ENCODE measurements at regions not wholly inside any gene's neighbourhood (a gene's known extent, or its start where the extent isn't known, plus 50 kb on each side); places are given as distances from the start of the nearest gene placed in this dataset.

DNA sequence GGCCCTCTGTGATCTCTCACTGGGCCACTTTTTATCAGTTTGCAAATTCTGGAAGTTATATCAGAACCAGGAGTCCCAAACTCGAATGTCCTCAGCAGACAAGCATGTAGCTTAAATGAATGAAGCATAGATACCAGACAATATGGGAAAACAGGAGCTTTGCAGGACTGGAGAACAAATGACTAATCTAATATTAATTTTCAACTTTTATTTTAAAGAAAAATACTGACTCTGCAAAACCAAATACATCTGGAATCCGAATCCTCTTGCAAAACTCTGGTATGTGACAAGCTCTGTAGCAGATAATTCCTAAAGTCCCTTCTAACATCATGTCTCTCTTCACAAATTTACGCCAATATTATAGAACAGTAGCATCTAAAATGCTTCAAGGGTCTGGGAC, 427.4 kb downstream of the TTLL7 start:
- DNase-seq (ENCODE audit: low read depth, low spot score) = no peak
- H3K79me2 ChIP-seq (ENCODE audit: control insufficient read depth, insufficient read depth, low read length) = no peaks in the 10 kb centered on the region
- in situ Hi-C loops (cut with MboI) = no loop called here

GRCh38 chr1:83561346-83561745, 437.6 kb downstream of the TTLL7 start:
- ChIA-PET CTCF (interaction anchor here (1.4 kb wide), 1 partner anchor 9 kb away, joined by 3 read pairs; no protein-coding TSS in a partner anchor), SMC1A (ENCODE audit: uncharacterized antibody, unreplicated experiment) (interaction anchor here (1.3 to 1.4 kb wide), 2 partner anchors 10 to 13 kb away, joined by 3 to 5 read pairs; no protein-coding TSS in a partner anchor), POLR2A (no interaction called here), RAD21 (ENCODE audit: unreplicated experiment) (no interaction called here)
- H3K36me3 ChIP-seq (ENCODE audit: control insufficient read depth in 2 of 2, insufficient read depth in 2 of 2, low read length in 1 of 2) = no peaks in the 10 kb centered on the region
- intact Hi-C loops (cut with micrococcal nuclease; ENCODE audit: unreplicated experiment) (no loop called here), in situ Hi-C loops (cut with MboI) (no loop called here)
- H4K20me1 ChIP-seq (ENCODE audit: control insufficient read depth, insufficient read depth) = no peaks in the 10 kb centered on the region
- H3K4me1 ChIP-seq (ENCODE audit: control insufficient read depth, insufficient read depth, low read length) = no peaks in the 10 kb centered on the region
- no peak overlapping the region for H3K9ac ChIP-seq (ENCODE audit: control insufficient read depth, insufficient read depth, low read length)
- H3K9me3 ChIP-seq (replicated peaks; ENCODE audit: control insufficient read depth, insufficient read depth, low read length) = no peaks in the 10 kb centered on the region
- BruUV-seq (replicated peaks) = no TSS peak
- no peak for ATAC-seq
- no peak overlapping the region for H2AFZ ChIP-seq (ENCODE audit: control insufficient read depth, low read depth, low read length)
- FAIRE-seq = no peak
- no peak overlapping the region for H3K4me2 ChIP-seq (ENCODE audit: control insufficient read depth, insufficient read depth)
- no peak for DNase-seq (ENCODE audit: low read depth, low spot score)
- H3K27me3 ChIP-seq (replicated peaks in 1 of 2; ENCODE audit: control insufficient read depth in 2 of 2, insufficient read depth in 2 of 2, low read length in 1 of 2) = no peaks in the 10 kb centered on the region
- no peak overlapping the region for H3K4me3 ChIP-seq
- no peak overlapping the region for H3K27ac ChIP-seq (ENCODE audit: control insufficient read depth, insufficient read depth)
- WGBS (ENCODE audit: insufficient coverage, insufficient replicate concordance, low lambda C conversion rate, missing lambda C conversion rate) = 98% methylated on average over 2 of the region's 2 CpGs
- no peaks in the 10 kb centered on the region for H3K79me2 ChIP-seq (ENCODE audit: control insufficient read depth, insufficient read depth, low read length)
- TF ChIP-seq ZNF207 (IDR thresholded peaks at IDR 0.05; ENCODE audit: borderline replicate concordance) (no peak), CBX3 (IDR thresholded peaks at IDR 0.05; ENCODE audit: borderline replicate concordance, low read depth) (no peak), CUX1 (IDR thresholded peaks at IDR 0.05; ENCODE audit: insufficient replicate concordance, low read depth, low read length) (no peak), CHD2 (IDR thresholded peaks at IDR 0.05; ENCODE audit: borderline replicate concordance, low read depth, low read length) (no peak), HDAC2 (IDR thresholded peaks at IDR 0.05) (no peak)

More for the DNA sequence above, 427.4 kb downstream of the TTLL7 start:
- FAIRE-seq (no peak), ATAC-seq (no peak)
- Histone ChIP-seq H3K36me3 (ENCODE audit: control insufficient read depth in 2 of 2, insufficient read depth in 2 of 2, low read length in 1 of 2) (no peaks in the 10 kb centered on the region), H3K4me3 (no peak overlapping the region), H3K9ac (ENCODE audit: control insufficient read depth, insufficient read depth, low read length) (no peak overlapping the region), H2AFZ (ENCODE audit: control insufficient read depth, low read depth, low read length) (no peak overlapping the region), H3K4me1 (ENCODE audit: control insufficient read depth, insufficient read depth, low read length) (no peaks in the 10 kb centered on the region), H3K27ac (ENCODE audit: control insufficient read depth, insufficient read depth) (no peak overlapping the region), H3K4me2 (ENCODE audit: control insufficient read depth, insufficient read depth) (no peak overlapping the region), H3K9me3 (replicated peaks; ENCODE audit: control insufficient read depth, insufficient read depth, low read length) (no peaks in the 10 kb centered on the region), H3K27me3 (replicated peaks in 1 of 2; ENCODE audit: control insufficient read depth in 2 of 2, insufficient read depth in 2 of 2, low read length in 1 of 2) (no peaks in the 10 kb centered on the region), H4K20me1 (ENCODE audit: control insufficient read depth, insufficient read depth) (no peaks in the 10 kb centered on the region)
- ChIA-PET POLR2A (interaction anchor here (0.7 kb wide), 1 partner anchor 68 kb away, joined by 4 read pairs; no protein-coding TSS in a partner anchor), SMC1A (ENCODE audit: uncharacterized antibody, unreplicated experiment) (interaction anchor here (1.0 kb wide), 1 partner anchor 10 kb away, joined by 3 read pairs; no protein-coding TSS in a partner anchor), CTCF (no interaction called here), RAD21 (ENCODE audit: unreplicated experiment) (no interaction called here)
- TF ChIP-seq, protein P1, sequence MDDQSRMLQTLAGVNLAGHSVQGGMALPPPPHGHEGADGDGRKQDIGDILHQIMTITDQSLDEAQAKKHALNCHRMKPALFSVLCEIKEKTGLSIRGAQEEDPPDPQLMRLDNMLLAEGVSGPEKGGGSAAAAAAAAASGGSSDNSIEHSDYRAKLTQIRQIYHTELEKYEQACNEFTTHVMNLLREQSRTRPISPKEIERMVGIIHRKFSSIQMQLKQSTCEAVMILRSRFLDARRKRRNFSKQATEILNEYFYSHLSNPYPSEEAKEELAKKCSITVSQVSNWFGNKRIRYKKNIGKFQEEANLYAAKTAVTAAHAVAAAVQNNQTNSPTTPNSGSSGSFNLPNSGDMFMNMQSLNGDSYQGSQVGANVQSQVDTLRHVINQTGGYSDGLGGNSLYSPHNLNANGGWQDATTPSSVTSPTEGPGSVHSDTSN (IDR thresholded peaks at IDR 0.05; ENCODE audit: insufficient replicate concordance, low read depth, low read length) = no peak
- TF ChIP-seq SPI1 (IDR thresholded peaks at IDR 0.05; ENCODE audit: borderline replicate concordance, insufficient read depth, low read depth, low read length) (no peak), ZZZ3 (IDR thresholded peaks at IDR 0.05; ENCODE audit: control insufficient read depth, insufficient read length, low read depth) (no peak)
- TF ChIP-seq, protein P2, sequence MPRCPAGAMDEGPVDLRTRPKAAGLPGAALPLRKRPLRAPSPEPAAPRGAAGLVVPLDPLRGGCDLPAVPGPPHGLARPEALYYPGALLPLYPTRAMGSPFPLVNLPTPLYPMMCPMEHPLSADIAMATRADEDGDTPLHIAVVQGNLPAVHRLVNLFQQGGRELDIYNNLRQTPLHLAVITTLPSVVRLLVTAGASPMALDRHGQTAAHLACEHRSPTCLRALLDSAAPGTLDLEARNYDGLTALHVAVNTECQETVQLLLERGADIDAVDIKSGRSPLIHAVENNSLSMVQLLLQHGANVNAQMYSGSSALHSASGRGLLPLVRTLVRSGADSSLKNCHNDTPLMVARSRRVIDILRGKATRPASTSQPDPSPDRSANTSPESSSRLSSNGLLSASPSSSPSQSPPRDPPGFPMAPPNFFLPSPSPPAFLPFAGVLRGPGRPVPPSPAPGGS (IDR thresholded peaks at IDR 0.05; ENCODE audit: borderline replicate concordance, insufficient read depth, low read depth, low read length, poor library complexity, severe bottlenecking) = no peak
- intact Hi-C loops (cut with micrococcal nuclease; ENCODE audit: unreplicated experiment) = no loop called here
- BruUV-seq (replicated peaks) = no TSS peak
- 13% methylated on average over 3 of the region's 3 CpGs for WGBS (ENCODE audit: insufficient coverage, insufficient replicate concordance, low lambda C conversion rate, missing lambda C conversion rate)
